ENCODE measurements at regions not wholly inside any gene's neighbourhood (a gene's known extent, or its start where the extent isn't known, plus 50 kb on each side); places are given as distances from the start of the nearest gene placed in this dataset.

DNA sequence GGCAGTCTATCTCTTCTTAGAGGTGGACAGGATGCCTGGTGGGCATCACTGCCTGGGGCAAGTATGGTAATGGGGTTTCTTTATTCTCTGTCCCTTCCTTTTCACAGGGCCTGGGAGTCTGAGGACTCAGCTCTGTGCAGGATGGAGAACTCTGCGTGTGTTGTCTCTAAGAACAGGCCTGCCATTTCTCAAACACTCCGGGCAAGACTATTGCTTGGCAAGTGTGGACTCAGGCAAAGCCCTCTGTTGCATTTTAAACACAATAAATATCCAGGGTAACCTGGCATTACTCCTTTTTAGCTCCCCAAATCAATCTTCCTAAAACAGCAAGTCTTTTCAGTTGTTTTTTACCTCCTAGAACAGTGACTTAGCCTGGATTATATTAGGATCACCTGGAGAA, 185.1 kb upstream of the ROPN1 start:
- no peak for DNase-seq (ENCODE audit: low read depth)

DNA sequence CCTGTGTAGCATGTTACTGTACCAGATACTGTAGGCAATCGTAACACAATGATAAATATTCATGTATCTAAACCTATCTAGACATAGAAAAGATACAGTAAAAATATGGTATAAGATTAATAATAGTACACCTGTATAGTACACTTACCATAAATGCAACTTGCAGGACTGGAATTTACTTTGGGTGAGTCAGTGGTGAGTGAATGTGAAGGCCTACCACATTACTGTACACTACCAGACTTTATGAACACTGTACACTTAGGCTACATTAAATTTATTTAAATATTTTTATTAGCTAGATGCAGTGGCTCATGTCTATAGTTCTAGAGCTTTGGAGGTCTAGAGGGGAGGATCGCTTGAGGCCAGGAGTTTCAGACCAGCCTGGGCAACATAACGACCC, 186.6 kb upstream of the ROPN1 start:
- peak; percentile 32 for DNase-seq (ENCODE audit: low read depth)

DNA sequence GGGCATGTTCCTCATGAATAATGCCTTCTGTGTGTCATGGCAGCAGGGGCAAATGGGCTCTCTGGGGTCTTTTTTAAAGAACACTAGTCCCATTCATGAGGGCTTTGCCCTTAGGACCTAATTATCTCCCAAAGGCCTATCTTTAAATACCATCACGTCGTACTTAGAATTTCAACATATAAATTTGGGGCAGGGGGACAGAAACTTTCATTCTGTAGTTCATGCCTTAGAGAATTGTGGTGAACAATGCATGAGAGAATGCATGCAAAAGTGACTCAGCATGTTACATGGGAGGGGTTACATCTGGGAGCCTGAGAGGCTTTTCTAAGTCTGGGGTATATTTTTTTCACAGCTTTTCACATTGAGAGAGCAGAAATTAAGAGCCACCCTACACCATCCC, 208.5 kb upstream of the ROPN1 start:
- peak; percentile 35 for DNase-seq (ENCODE audit: low read depth)

DNA sequence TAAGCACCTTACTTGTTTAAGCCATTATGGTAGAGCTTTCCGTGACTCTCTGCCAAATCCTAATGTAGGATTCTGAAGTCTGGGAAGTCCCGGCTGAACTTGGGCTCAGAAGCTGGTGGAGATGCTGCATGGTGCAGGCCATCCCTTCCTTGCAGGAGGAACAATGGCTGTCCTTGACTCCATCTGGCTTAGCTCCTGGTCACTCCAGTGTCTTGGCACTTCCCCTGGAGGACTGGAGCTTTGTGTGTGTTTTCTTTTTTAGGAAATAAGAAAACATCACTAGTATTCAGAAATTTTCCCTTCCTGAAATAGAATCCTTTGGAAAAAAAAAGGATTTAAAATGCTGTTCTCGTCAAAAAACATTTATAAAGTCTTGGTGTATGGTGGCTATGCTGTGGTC, 209.3 kb upstream of the ROPN1 start:
- DNase-seq (ENCODE audit: low read depth), result no peak

DNA sequence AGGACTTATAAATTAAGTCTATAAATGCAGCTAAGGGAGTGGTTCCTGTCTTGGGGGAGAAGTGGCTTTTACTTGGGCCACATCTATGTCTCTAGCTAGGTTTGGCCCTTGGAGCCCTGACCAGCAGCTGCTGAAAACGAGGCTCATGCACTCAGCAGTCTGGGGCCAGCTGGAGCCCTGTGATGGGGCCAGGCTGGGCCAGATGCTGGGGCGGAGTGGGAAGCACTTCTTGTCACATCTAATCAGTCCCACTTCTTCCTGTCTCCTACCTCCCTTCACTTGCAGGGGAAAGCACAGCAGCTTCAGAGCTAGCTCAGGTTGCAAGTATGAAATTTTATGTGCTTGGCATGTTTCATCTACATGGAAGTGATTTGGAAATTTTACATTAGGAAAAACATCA, 209.9 kb upstream of the ROPN1 start:
- no peak for DNase-seq (ENCODE audit: low read depth)

DNA sequence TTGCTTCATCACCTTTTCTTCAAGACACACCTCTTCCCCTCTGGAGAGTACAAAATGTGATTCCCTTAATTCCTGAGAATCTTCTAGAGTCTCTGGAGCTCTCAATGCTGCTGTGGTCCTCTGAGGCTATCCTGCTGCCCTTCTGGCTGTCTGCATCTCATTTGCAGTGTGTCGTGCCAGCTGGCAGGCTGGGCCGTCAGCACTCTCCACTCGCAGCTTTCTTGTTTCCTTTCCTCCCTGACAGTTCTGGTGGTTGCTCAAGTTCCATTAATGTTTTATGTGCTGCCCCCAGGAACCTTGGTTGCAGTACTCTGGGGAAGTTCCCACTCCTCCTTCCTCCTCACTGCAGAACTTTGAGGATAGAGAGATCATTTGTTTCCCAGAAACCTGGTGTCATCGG, 210.8 kb upstream of the ROPN1 start:
- no peak for DNase-seq (ENCODE audit: low read depth)

DNA sequence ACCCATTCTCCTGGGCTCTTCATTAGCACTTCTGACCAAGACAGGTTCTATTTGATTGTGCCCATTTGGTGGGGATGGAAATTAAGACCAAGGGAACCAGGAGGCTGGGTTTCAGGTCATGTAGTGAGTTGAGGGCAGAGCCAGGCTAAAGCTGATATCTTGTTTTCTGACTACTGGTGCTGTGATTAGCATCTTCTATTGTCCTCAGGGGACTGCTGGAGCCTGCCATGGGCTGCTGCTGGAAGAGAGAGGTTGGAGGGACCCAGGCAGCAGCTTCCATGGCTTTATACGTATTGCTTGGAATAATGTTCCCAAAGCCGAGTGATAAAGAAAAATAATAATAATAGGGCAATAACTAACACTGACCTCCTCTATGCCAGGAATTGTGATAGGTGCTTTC, 211.4 kb upstream of the ROPN1 start:
- DNase-seq (ENCODE audit: low read depth), result no peak

DNA sequence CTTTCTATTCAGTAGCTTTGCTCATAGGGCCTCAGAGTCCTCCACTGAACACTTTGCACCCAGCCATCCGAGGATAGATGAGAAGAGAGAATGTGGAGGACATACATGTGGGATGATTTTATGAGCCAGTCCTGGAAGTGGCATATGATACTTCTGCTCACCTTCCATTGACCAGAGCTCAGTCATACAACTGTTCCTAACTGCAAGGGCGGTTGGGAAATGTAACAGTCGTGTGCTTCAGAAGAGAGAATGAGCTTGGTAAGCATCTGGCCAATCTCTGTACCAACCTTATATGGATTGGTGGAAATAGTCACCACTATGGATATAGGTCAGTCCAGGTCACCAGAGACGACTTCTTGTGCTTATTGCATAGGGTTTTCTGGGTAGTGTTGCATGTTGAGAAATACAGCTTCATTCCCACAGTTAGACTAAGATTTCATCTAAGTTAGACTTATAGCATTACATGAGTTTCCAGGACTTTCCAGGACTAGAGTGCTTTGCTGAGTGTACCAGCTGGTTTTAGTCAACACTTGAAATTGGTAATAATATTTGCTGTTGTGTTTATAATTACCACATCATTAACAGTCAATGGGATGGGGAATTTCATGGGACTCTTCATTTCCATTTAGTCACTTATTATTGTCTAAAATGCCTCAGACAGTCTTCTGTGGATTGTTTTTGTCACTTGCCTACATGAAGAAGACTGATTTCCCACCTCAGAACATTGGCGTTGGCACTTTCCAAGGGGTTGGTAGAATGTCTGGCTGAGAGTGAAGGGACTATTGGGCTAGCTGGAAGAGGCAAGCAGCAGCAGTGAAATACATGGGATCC, 214.5 kb upstream of the ROPN1 start:
- no peak for DNase-seq (ENCODE audit: low read depth)

DNA sequence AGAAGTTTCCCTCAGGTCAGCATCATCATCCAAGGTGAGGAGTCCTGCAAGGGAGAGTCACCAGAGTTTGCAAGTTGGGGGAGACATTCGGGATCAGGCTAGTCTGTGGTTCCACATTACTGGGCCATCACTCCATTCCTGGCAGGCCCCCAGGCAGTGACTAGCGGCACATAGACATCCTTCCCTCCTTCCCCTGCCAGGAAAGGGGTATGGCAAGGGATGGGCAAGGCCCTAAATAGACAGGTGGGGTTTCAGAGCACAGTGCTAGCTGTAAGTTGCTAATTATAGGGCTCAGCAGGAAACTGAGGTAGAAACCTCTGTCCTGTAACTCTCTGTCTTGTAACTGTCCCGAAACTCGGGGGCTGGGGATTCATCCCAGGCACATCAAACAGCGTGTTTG, 215.2 kb upstream of the ROPN1 start:
- no peak for DNase-seq (ENCODE audit: low read depth)

DNA sequence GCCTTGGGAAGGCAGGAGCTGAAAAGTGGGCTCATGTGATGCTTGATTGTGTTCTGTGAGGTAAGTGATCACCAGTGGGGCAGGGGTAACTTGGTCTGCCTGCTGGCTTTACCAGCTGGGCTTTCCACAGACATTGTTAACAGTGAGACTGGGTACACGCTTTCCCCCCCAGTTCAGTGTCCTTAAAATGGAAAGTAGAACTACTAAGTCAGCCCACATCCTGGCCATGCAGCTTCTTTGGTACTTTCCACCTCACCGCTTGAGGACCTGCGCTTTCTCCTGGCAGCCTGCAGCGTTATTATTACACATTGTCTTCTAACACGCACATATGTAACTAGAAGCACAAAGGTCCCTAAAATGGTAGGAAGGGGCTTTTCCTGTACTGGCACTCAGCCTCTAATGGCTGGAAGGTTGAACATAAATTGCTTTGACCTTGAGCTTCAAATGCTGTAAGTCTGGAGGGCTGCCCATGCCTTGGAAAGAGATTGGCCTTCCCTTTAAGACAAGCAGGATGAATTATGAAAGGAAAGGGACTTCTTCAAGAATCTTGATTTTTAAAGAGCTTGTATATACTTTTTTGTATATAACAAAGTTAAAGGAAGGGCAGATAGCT, 216.1 kb upstream of the ROPN1 start:
- DNase-seq (ENCODE audit: low read depth), result no peak

DNA sequence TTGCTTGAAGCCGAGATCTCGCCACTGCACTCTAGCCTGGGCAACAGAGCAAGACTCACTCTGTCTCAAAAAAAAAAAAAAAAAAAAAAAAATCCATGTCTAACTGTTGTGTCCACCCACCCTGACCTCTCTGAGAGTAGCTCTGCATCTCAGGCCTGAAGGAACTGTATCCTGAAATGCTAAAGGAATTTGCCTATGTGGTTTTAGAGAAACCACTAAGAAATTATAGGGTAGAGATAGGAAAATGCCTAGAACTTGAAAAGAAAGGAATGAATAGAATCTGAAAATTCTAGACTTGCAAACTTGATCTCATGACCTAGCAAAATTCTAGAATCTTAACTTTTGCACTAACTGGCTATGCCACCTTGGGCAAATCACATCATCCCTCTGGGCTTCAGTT, 217.5 kb upstream of the ROPN1 start:
- peak; percentile 33 for DNase-seq (ENCODE audit: low read depth)

DNA sequence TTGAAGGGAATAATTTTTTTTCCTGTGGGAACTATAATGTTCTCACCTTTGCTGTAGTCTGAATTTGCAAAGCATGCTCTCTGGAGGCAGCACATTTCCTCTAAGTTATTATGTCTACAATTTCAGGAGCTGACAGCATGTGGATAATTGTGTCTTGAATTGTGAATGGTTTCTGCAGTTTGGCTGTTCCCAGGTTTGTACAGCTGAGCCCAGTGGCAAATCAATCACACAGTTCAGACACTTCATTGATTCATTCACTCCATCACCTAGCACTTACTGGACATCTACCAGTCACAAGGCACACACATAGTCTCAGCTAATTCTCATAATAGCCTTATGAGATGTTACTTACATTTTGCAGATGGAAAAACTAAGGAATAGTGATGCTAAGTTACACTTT, 219.0 kb upstream of the ROPN1 start:
- no peak for DNase-seq (ENCODE audit: low read depth)

DNA sequence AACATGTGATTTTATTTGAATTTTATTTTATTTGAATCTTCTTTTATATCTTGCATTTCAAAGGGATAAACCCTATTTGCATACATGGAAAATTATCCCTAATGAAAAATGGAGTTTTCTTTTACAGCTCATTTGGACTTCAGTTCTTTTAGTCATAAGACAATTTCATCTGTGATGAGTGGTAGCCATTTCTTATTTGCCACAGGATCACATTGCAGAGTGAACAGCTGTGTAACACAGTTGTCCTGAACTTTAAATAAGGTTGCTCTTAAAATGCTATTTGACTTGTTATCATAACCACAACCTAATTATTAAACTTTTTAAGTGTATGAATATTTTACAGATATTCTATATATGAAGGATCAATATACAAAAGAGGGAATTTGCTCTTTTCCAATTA, 221.7 kb upstream of the ROPN1 start:
- DNase-seq (ENCODE audit: low read depth), result no peak

DNA sequence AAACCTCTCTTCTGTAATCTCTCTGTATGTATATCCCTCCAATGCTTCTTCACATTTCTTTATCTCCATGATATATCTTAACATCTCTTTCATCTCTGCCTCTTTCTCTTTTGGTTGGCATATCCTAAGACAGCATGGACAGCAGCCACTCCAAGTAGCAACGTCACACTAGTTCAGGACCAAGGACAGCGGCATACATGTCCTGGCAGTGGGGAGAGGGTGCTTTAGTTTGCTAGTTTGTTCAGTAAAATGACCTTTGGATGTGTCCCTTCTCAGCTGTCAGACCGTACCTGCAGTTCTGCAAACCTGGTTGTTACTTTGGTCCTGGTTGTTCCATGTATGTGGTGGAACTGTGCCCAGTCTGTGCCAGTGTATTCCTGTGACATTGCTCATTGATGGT, 225.6 kb upstream of the ROPN1 start:
- DNase-seq (ENCODE audit: low read depth), result peak; percentile 71

DNA sequence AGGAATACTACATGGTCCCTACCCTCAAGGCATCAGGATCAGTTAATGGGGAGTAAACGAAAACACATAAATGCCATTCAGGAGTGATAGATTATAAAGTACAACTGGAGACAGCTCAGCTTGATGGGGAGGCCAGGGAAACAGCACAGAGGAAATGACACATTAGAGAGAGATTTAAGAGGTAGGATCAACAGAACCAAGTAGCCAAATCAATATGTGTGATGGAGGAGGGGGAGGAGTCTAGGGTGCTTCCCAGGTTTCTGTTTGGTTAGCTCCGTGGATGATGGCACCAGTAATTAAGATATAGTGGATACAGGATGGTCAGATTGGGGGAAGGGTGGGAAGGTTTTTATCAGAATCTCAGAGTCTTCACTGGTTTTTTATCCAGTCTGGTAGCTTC, 229.5 kb upstream of the ROPN1 start:
- DNase-seq (ENCODE audit: low read depth), result peak; percentile 90

DNA sequence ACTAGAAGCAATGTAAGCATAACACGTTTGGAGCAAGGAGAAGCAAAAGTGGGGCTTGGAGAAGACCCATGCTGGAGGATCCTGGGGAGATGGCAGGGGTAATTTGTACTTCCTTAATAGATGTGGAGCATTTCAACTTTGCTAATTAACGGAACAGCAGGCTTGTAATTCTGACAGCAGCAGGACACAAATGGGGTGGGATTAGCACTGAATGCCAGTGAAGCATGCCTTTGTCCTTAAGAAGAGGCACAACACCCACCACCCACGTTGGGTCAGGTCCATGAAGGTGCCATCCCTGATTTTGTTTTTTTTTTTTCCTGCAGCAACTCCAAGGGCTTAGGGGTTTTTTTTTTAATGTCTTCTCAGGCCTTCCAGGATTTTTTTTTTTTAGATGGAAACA, 231.9 kb upstream of the ROPN1 start:
- DNase-seq (ENCODE audit: low read depth), result no peak

DNA sequence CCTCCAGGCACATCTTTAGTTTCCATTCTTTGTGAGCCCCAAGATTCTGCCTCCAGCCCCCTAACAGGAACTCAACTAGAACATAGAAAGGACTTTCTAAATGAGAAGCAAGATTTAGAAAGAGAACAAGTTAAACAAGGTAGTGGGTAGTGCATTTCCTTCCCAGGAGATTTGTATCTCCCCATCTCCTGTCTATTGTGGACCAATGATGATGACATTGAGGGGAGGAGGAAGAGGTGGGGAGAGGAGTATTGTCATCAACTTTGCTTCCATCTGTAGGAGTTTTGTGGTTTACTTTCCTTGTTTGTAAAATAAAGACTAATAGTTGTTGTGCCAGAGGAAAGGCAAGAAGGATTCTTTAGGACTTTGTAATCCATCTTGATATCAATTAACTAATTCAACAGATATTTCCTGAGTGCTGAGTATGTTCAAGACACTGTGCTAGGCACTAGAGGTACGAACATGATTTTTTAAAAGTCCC, 235.3 kb upstream of the ROPN1 start:
- no peak for DNase-seq (ENCODE audit: low read depth)

DNA sequence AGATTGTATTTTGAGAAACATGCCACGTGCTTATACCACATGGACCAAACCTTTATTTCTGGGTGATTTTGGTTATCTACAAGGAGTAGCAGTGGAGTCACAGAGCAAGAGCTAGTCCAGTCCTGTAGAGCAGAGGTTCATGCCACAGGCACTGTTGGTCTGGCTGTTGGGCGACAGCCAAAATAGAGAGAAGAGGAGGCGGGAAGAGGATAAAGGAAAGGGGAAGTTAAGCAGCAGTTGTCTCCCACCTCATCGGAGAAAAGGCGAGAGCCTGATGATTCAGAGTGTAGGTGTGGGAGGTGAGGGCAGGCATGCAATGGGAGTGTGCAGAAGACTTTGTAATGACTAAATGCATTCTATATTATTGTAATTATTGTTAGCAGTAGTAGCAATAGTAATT, 237.5 kb upstream of the ROPN1 start:
- peak; percentile 59 for DNase-seq (ENCODE audit: low read depth)

DNA sequence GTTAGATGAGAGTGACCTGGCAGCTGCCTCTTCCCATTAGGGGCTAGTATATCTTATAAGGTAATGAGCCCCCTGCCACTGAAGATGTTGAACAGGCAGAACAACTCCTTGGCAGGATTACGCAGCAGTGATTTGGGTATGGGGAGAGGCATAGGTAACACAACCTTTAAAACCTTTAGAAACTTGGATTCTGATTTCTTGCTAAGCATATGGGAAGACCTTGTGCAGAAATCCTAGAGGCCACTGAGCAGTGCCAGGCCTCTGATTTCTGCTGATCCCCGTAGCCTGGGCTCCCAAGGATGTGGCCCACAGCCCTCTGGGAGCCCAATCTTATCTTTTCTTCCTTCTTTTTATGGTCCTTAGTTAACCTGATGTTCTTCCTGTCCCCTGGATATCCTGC, 237.9 kb upstream of the ROPN1 start:
- no peak for DNase-seq (ENCODE audit: low read depth)

DNA sequence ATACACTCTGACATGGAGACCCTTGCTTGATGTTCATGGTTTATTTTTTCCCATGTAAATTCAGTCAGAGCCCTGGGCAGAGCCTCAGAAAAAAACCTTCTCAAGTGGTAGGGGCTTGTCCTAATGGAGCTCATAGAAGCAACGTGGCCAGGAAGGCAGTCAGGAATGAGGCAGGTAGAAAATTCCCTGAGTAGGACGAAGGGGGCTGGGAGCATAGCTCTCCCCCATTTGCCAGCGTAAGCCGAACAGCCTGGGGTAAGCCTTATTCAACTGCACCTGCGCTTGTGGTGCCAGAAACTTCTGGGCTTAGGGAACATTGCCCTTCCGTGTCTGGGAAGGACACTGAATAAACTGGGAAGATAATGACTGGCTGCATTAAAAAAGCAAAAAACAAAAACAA, 238.5 kb upstream of the ROPN1 start:
- DNase-seq (ENCODE audit: low read depth), result no peak

DNA sequence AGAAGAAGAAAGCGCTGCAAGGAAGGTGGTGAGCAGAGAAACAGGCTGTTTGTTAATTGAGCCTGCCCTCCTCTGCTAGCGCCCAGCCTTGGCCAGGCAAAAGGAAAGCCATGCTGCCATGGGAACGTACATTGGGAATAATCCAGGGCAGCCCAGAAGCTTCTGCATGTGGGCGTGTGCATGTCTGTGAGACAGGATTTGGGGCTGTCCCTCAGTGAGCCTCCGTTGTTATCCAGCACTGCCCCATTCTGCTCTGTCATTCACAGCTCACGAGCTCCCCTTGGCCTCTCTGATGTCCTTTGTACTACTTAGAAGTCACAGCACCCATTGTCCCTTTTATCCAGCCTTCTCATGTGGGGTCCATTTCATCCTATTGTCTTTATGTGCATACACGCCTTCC, 239.1 kb upstream of the ROPN1 start:
- DNase-seq (ENCODE audit: low read depth), result no peak

DNA sequence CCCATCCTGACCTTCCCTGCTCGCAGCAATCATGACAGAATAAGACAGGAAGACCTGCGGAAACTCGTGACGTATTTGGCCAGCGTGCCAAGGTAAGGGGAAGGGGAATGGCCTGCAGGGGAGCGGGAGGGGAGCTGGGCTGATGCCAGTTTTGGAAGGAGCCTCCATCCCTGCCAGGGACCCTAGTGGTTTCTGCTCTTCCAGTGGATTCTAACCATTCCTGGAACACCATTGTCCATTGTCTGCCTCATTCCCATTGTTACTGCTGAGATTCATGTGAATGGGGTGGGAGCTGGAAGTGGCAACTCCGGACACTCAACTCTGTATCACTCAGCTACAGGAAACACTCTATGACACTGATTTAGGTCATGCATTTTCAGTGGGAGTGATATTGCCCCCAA, 242.9 kb upstream of the ROPN1 start:
- peak; percentile 46 for DNase-seq (ENCODE audit: low read depth)

DNA sequence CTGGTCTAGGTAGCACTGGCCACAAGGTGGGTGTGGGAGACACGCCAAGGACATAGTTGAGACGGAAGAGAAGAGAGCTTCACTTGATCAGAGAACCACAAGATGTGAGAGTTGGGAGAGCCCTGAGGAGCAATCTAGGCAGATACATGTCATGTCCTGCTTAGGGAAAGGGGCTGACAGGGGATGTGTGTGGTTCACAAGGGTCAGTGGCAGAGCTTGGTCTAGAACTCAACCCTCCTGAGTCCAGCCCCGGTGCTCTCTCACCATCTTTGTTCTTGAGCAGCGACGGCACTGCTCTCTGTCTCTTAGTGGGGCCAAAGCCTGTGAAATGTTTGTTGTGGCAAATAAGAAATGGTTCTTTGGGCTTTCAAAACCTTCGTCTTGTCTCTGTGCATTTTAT, 243.5 kb upstream of the ROPN1 start:
- no peak for DNase-seq (ENCODE audit: low read depth)
